WTC11 (cell line): ENCODE measurements at regions not wholly inside any gene's neighbourhood (a gene's known extent, or its start where the extent isn't known, plus 50 kb on each side); places are given as distances from the start of the nearest gene placed in this dataset.

Experiments
- AR ChIP-seq: fragments of 250-450 bp; sonication (Bioruptor Pico); IDR thresholded peaks from 2 replicates; pipeline ENCODE4 v1.9.0; 2021; ENCODE audit warnings: mild to moderate bottlenecking
- ESRRA ChIP-seq: sonication (generic); formaldehyde crosslinking; IDR thresholded peaks from 2 replicates; pipeline ENCODE4 v1.8.1; 2022; ENCODE audit warnings: mild to moderate bottlenecking, missing genetic modification reagents, borderline replicate concordance
- JUN ChIP-seq: sonication (generic); formaldehyde crosslinking; IDR thresholded peaks from 2 replicates; pipeline ENCODE4 v1.8.0; 2023; ENCODE audit warnings: mild to moderate bottlenecking, missing genetic modification reagents
- USF2 ChIP-seq: sonication (generic); formaldehyde crosslinking; IDR thresholded peaks from 2 replicates; pipeline ENCODE4 v1.8.1; 2023; ENCODE audit warnings: mild to moderate bottlenecking, missing genetic modification reagents, moderate library complexity
- ZNF532 ChIP-seq: fragments of 250-450 bp; sonication (Bioruptor Pico); IDR thresholded peaks from 2 replicates; pipeline ENCODE4 v1.9.0; 2021; ENCODE audit warnings: mild to moderate bottlenecking, borderline replicate concordance
- TF ChIP-seq, protein P1 (sequence below): fragments of 200-600 bp; IDR thresholded peaks from 2 replicates; pipeline ENCODE4 v1.8.0; 2022; ENCODE audit warnings: antibody characterized with exemption
- TF ChIP-seq, protein P2 (sequence below): sonication (generic); formaldehyde crosslinking; IDR thresholded peaks from 2 replicates; pipeline ENCODE4 v1.8.0; 2022; ENCODE audit warnings: mild to moderate bottlenecking, missing genetic modification reagents

GRCh38 chr3:78004571-78004970 is 964.7 kb downstream of the ROBO2 start:
- TF ChIP-seq, protein P1, sequence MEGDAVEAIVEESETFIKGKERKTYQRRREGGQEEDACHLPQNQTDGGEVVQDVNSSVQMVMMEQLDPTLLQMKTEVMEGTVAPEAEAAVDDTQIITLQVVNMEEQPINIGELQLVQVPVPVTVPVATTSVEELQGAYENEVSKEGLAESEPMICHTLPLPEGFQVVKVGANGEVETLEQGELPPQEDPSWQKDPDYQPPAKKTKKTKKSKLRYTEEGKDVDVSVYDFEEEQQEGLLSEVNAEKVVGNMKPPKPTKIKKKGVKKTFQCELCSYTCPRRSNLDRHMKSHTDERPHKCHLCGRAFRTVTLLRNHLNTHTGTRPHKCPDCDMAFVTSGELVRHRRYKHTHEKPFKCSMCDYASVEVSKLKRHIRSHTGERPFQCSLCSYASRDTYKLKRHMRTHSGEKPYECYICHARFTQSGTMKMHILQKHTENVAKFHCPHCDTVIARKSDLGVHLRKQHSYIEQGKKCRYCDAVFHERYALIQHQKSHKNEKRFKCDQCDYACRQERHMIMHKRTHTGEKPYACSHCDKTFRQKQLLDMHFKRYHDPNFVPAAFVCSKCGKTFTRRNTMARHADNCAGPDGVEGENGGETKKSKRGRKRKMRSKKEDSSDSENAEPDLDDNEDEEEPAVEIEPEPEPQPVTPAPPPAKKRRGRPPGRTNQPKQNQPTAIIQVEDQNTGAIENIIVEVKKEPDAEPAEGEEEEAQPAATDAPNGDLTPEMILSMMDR = no peak
- TF ChIP-seq JUN (CRISPR knock-in tag) = no peak
- TF ChIP-seq, protein P2, sequence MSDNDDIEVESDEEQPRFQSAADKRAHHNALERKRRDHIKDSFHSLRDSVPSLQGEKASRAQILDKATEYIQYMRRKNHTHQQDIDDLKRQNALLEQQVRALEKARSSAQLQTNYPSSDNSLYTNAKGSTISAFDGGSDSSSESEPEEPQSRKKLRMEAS (CRISPR knock-in tag) = no peak
- TF ChIP-seq USF2 (CRISPR knock-in tag) = no peak
- no peak for TF ChIP-seq ZNF532
- no peak for TF ChIP-seq AR (CRISPR knock-in tag)
- TF ChIP-seq ESRRA (CRISPR knock-in tag) = no peak
